ENCODE measurements at regions not wholly inside any gene's neighbourhood (a gene's known extent, or its start where the extent isn't known, plus 50 kb on each side); places are given as distances from the start of the nearest gene placed in this dataset.

DNA sequence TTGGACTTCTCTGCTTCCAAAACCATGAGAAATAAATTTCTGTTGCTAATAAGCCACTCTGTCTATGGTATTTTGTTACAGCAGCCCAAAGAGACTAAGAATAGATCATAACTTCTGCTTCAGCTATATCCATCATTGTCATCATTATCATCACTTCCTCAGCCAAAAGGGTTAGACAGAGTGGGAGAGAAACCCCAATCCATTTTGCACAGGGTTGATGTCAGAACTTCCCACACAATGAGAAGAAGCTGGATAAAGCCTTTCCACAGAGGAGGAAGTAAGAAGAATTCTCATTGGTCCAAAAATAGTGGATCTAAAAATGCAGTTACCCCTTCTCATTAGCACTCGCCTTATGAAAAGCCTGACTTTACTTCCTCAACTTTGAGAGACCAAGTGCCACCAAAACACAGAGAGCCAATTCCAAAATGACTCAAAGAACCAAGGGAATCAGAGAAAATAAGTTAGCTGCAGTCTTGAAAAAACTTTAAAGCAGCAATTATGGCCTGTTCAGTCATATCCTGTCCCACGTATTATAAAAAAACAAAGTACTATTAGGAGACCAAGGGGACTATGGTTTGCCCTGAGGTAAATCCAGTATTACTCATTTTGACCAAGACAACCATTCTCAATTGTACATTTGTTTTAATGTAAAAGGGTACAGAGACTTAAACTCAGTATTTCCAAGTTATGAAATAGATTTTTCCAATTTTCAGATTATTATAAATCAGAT is 80.2 kb downstream of the WNT5A start:
- TF ChIP-seq, protein P1, sequence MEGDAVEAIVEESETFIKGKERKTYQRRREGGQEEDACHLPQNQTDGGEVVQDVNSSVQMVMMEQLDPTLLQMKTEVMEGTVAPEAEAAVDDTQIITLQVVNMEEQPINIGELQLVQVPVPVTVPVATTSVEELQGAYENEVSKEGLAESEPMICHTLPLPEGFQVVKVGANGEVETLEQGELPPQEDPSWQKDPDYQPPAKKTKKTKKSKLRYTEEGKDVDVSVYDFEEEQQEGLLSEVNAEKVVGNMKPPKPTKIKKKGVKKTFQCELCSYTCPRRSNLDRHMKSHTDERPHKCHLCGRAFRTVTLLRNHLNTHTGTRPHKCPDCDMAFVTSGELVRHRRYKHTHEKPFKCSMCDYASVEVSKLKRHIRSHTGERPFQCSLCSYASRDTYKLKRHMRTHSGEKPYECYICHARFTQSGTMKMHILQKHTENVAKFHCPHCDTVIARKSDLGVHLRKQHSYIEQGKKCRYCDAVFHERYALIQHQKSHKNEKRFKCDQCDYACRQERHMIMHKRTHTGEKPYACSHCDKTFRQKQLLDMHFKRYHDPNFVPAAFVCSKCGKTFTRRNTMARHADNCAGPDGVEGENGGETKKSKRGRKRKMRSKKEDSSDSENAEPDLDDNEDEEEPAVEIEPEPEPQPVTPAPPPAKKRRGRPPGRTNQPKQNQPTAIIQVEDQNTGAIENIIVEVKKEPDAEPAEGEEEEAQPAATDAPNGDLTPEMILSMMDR (IDR thresholded peaks at IDR 0.05; ENCODE audit: low read depth, low read length, poor library complexity, severe bottlenecking): no peak
- TF ChIP-seq EZH2phosphoT487 (IDR thresholded peaks at IDR 0.05; ENCODE audit: borderline replicate concordance, low read length): no peak

All from DOHH2 (cell line).